ENCODE measurements at regions not wholly inside any gene's neighbourhood (a gene's known extent, or its start where the extent isn't known, plus 50 kb on each side); places are given as distances from the start of the nearest gene placed in this dataset.

DNA sequence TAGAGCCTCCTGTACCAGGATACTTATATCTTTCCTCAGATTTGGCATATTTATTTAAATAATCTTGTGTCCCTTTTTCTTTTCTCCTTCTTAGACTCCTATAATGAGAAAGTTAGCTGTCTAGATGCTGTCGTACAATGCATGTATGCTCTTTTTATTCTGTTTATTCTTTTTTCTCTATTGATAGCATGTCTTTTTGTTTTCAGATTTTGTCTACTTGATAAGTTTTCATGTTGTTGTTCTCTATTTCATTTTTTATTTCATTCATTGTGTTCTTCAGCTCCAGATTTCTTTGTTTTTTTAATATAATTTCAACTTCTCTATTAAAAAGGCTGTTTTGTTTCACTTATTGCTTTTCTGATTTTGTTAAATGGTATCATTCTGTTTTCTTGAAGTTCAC, 674.3 kb upstream of the POU3F3 start:
- no peaks in the 10 kb centered on the region for H3K4me1 ChIP-seq
- no peak overlapping the region for H3K27ac ChIP-seq
- no peaks in the 10 kb centered on the region for H3K27me3 ChIP-seq
- intact Hi-C loops (cut with DNase I): no loop called here
- DNase-seq (no peak), ATAC-seq (no peak)
- WGBS, 4 donors: 91 to 98% (median 93%) methylated on average over 1 of the region's 1 CpG
- no peak overlapping the region for H3K4me3 ChIP-seq
- H3K36me3 ChIP-seq: no peaks in the 10 kb centered on the region
- TF ChIP-seq POLR2A (IDR thresholded peaks at IDR 0.05): no peak
- TF ChIP-seq, protein P1, sequence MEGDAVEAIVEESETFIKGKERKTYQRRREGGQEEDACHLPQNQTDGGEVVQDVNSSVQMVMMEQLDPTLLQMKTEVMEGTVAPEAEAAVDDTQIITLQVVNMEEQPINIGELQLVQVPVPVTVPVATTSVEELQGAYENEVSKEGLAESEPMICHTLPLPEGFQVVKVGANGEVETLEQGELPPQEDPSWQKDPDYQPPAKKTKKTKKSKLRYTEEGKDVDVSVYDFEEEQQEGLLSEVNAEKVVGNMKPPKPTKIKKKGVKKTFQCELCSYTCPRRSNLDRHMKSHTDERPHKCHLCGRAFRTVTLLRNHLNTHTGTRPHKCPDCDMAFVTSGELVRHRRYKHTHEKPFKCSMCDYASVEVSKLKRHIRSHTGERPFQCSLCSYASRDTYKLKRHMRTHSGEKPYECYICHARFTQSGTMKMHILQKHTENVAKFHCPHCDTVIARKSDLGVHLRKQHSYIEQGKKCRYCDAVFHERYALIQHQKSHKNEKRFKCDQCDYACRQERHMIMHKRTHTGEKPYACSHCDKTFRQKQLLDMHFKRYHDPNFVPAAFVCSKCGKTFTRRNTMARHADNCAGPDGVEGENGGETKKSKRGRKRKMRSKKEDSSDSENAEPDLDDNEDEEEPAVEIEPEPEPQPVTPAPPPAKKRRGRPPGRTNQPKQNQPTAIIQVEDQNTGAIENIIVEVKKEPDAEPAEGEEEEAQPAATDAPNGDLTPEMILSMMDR (IDR thresholded peaks at IDR 0.05): no peak
- H3K9me3 ChIP-seq: peaks cover 0 to 43% (median 20%) of the 10 kb centered on the region in 12 donors

DNA sequence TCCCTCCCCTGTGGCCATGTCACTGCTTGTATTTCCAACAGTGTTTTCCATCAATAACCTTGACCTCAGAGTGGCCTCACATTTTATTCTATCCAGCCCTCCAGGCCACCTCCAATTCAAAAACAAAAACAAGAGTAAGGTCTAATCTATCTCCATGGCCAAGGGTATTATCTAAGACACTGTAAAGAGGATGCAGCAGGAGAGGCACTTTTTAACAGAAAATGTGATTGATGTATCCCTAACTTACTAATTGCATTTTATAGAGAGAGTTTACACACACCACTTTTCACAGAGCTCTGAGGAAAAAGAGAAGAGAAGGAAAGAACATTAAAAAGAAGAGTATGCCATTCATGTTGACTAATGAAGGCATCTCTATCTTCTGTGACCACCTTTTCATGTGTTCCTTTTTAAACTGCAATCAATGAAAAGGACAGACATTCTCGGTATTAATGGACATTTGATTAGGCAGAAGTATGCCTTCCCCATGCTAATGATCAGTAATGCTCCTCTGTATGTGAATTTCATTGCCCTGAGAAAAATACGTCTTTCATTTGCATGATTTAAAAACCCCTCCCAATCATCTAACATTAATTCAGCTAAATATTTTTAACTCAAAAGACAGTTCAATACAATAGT, 653.3 kb upstream of the POU3F3 start:
- Histone ChIP-seq H3K4me3 (no peak overlapping the region), H3K27ac (no peak overlapping the region), H3K4me1 (no peaks in the 10 kb centered on the region), H3K27me3 (no peaks in the 10 kb centered on the region), H3K9me3 (no peaks in the 10 kb centered on the region), H3K36me3 (no peaks in the 10 kb centered on the region)
- no peak for ATAC-seq
- 78 to 82% (median 81%) methylated on average over 2 of the region's 2 CpGs for WGBS, 4 donors
- intact Hi-C loops (cut with DNase I): no loop called here
- TF ChIP-seq, protein P1 (IDR thresholded peaks at IDR 0.05): no peak
- no peak for TF ChIP-seq POLR2A (IDR thresholded peaks at IDR 0.05)
- no peak for DNase-seq

GRCh38 chr2:104213758-104214157, 640.2 kb upstream of the POU3F3 start:
- no peak for DNase-seq
- Histone ChIP-seq H3K4me3 (no peak overlapping the region), H3K27me3 (no peaks in the 10 kb centered on the region), H3K27ac (no peak overlapping the region), H3K4me1 (no peaks in the 10 kb centered on the region), H3K36me3 (no peaks in the 10 kb centered on the region), H3K9me3 (no peaks in the 10 kb centered on the region)
- TF ChIP-seq, protein P1 (IDR thresholded peaks at IDR 0.05): no peak
- TF ChIP-seq POLR2A (IDR thresholded peaks at IDR 0.05): no peak
- intact Hi-C loops (cut with DNase I): no loop called here
- WGBS, 4 donors: 68 to 72% (median 71%) methylated on average over 8 of the region's 8 CpGs
- ATAC-seq: no peak

DNA sequence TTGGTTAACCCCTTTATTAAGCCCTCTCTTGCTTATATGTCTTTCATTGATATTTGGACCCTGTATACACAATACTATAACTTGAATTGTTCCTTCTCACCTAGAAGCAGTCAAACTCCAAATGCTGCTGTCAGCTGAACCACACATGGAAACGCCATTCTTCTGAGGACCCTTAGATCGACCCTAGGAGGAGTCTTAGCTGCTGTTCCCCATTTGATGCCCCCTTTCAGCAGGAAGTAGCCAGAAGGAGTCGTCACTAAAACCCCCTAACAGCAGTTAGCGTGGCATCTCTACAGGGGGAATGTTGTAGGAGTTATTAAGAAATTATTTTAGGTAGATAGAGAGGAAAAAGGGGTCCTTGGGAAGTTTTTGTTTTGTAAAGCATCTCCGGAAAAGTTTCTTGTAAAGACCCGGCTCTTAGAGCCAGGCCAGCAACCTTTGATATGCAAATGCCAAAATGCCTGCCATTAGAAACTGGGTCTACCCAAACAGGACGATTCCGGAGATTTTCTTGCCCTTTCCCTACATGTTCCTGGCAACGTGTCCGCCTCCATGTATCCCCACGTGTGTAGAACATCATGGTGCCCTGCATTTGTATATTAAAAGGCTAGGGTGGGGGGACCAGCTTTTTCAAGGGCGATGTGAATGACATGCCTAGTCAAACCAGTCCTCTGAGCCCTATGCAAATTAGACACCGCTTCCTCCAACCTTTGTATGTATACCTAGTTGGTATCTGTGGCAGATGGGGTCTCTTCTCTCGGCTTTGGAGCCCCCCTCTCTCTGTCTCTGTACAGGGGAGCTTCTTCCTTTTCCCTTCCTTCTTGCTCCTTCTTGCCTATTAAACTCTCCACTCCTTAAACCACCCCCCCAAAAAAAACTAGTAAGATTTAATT, 638.4 kb upstream of the POU3F3 start:
- ATAC-seq: no peak
- Histone ChIP-seq H3K27ac (no peak overlapping the region), H3K4me1 (no peaks in the 10 kb centered on the region), H3K9me3 (no peaks in the 10 kb centered on the region), H3K36me3 (no peaks in the 10 kb centered on the region), H3K4me3 (no peak overlapping the region), H3K27me3 (no peaks in the 10 kb centered on the region)
- TF ChIP-seq, protein P1 (IDR thresholded peaks at IDR 0.05): no peak
- TF ChIP-seq POLR2A (IDR thresholded peaks at IDR 0.05): no peak
- intact Hi-C loops (cut with DNase I): no loop called here
- 34 to 38% (median 36%) methylated on average over 14 of the region's 14 CpGs for WGBS, 4 donors
- no peak for DNase-seq
